ENCODE measurements at regions not wholly inside any gene's neighbourhood (a gene's known extent, or its start where the extent isn't known, plus 50 kb on each side); places are given as distances from the start of the nearest gene placed in this dataset.

DNA sequence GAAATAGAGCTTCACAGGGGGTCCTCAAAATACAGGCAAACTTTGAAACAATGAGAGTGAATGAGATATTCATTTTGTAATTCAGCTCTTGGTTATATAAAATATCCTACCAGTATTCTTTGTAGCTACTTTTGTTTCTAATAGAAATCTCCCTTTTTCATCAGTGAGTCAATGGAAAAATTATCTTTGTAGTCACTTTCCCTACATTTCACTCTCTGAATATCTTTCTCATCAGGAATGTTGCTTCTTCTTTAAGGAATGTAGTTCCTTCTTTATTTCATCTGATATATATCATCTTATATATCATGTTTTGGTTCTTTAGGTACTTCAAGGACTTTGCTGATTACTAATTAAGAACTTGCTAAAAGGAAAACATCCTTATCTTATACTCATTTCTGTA, 280.3 kb upstream of the NUDT12 start:
- Mint-ChIP-seq H3K4me3 (ENCODE audit: unreplicated experiment) (no peak overlapping the region), H3K36me3 (ENCODE audit: low read depth, unreplicated experiment) (no peaks in the 10 kb centered on the region), H3K27ac (ENCODE audit: unreplicated experiment) (no peak overlapping the region), H3K9me3 (ENCODE audit: unreplicated experiment) (no peaks in the 10 kb centered on the region), H3K4me1 (ENCODE audit: unreplicated experiment) (no peaks in the 10 kb centered on the region), H3K27me3 (ENCODE audit: unreplicated experiment) (no peaks in the 10 kb centered on the region)
- no peak for DNase-seq (ENCODE audit: low spot score)
- TF ChIP-seq, protein P1, sequence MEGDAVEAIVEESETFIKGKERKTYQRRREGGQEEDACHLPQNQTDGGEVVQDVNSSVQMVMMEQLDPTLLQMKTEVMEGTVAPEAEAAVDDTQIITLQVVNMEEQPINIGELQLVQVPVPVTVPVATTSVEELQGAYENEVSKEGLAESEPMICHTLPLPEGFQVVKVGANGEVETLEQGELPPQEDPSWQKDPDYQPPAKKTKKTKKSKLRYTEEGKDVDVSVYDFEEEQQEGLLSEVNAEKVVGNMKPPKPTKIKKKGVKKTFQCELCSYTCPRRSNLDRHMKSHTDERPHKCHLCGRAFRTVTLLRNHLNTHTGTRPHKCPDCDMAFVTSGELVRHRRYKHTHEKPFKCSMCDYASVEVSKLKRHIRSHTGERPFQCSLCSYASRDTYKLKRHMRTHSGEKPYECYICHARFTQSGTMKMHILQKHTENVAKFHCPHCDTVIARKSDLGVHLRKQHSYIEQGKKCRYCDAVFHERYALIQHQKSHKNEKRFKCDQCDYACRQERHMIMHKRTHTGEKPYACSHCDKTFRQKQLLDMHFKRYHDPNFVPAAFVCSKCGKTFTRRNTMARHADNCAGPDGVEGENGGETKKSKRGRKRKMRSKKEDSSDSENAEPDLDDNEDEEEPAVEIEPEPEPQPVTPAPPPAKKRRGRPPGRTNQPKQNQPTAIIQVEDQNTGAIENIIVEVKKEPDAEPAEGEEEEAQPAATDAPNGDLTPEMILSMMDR (IDR thresholded peaks at IDR 0.05; ENCODE audit: unreplicated experiment): no peak

DNA sequence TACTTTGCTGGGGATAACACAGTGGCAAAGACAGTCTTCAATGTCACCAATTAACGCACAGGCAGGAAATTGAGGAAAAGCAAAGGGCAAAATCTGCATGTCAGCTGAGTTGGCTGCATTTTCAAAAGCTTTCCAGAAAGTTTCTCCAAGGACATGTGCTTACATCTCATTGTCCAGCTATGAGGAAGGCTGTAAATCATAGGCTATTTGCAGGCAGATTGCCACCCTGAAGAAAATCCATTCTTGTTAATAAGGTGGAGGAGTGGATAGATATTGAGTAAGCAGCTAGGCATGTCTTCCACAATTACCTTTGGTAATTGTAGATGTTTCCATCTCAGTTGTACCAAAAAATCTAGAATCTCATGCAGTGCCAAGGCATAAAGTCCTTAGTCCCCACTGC, 278.0 kb upstream of the NUDT12 start:
- H3K4me3 Mint-ChIP-seq (ENCODE audit: unreplicated experiment): no peak overlapping the region
- TF ChIP-seq, protein P1 (IDR thresholded peaks at IDR 0.05; ENCODE audit: unreplicated experiment): no peak
- no peaks in the 10 kb centered on the region for H3K36me3 Mint-ChIP-seq (ENCODE audit: low read depth, unreplicated experiment)
- no peak for DNase-seq (ENCODE audit: low spot score)
- no peaks in the 10 kb centered on the region for H3K4me1 Mint-ChIP-seq (ENCODE audit: unreplicated experiment)
- no peaks in the 10 kb centered on the region for H3K9me3 Mint-ChIP-seq (ENCODE audit: unreplicated experiment)
- H3K27me3 Mint-ChIP-seq (ENCODE audit: unreplicated experiment): peaks cover 3% of the 10 kb centered on the region
- no peak overlapping the region for H3K27ac Mint-ChIP-seq (ENCODE audit: unreplicated experiment)

DNA sequence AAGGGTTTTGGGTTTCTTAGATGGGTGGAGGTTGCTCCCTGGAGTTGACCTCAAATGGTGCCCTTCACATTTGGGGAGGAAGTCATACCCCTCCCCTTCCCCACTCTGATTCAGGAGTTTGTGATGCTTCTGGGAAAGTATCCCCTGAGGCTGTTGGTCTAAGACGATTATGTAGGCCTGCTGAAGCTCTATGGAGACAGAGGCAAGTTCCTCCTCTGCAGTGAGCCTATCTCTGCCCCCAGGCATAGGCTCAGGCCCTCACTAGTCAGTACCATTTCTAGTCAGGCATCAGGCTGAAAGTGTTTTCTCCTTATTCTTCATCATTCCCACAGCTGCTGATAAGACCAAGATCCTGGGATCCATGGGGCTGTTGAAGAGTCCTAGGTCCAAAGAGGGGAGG, 271.6 kb upstream of the NUDT12 start:
- DNase-seq (ENCODE audit: low spot score): no peak
- no peaks in the 10 kb centered on the region for H3K36me3 Mint-ChIP-seq (ENCODE audit: low read depth, unreplicated experiment)
- H3K9me3 Mint-ChIP-seq (ENCODE audit: unreplicated experiment): no peaks in the 10 kb centered on the region
- H3K4me3 Mint-ChIP-seq (ENCODE audit: unreplicated experiment): no peak overlapping the region
- H3K4me1 Mint-ChIP-seq (ENCODE audit: unreplicated experiment): no peaks in the 10 kb centered on the region
- H3K27me3 Mint-ChIP-seq (ENCODE audit: unreplicated experiment): peaks cover 4% of the 10 kb centered on the region
- H3K27ac Mint-ChIP-seq (ENCODE audit: unreplicated experiment): no peak overlapping the region
- TF ChIP-seq, protein P1 (IDR thresholded peaks at IDR 0.05; ENCODE audit: unreplicated experiment): no peak

- Mint-ChIP-seq H3K9me3 (ENCODE audit: unreplicated experiment) (no peaks in the 10 kb centered on the region), H3K27ac (ENCODE audit: unreplicated experiment) (no peak overlapping the region), H3K4me3 (ENCODE audit: unreplicated experiment) (no peak overlapping the region), H3K27me3 (ENCODE audit: unreplicated experiment) (peaks cover 1% of the 10 kb centered on the region), H3K36me3 (ENCODE audit: low read depth, unreplicated experiment) (no peaks in the 10 kb centered on the region), H3K4me1 (ENCODE audit: unreplicated experiment) (no peaks in the 10 kb centered on the region)
- TF ChIP-seq, protein P1 (IDR thresholded peaks at IDR 0.05; ENCODE audit: unreplicated experiment): peak; percentile 74
- DNase-seq (ENCODE audit: low spot score): peak; percentile 37
Measured at GRCh38 chr5:103829585-103829984, 267.0 kb upstream of the NUDT12 start.

GRCh38 chr5:103827976-103828375, 265.4 kb upstream of the NUDT12 start:
- TF ChIP-seq, protein P1 (IDR thresholded peaks at IDR 0.05; ENCODE audit: unreplicated experiment): no peak
- no peak overlapping the region for H3K27ac Mint-ChIP-seq (ENCODE audit: unreplicated experiment)
- H3K4me1 Mint-ChIP-seq (ENCODE audit: unreplicated experiment): no peaks in the 10 kb centered on the region
- no peak for DNase-seq (ENCODE audit: low spot score)
- H3K4me3 Mint-ChIP-seq (ENCODE audit: unreplicated experiment): no peak overlapping the region
- no peaks in the 10 kb centered on the region for H3K36me3 Mint-ChIP-seq (ENCODE audit: low read depth, unreplicated experiment)
- peaks cover 1% of the 10 kb centered on the region for H3K27me3 Mint-ChIP-seq (ENCODE audit: unreplicated experiment)
- no peaks in the 10 kb centered on the region for H3K9me3 Mint-ChIP-seq (ENCODE audit: unreplicated experiment)

All from endothelial cell (in vitro differentiated cells).